Smooth muscle cell (in vitro differentiated cells): ENCODE measurements at regions not wholly inside any gene's neighbourhood (a gene's known extent, or its start where the extent isn't known, plus 50 kb on each side); places are given as distances from the start of the nearest gene placed in this dataset.

ENCODE experiments used
- DNase-seq: peaks from one replicate; lab custom pipeline; 2025; ENCODE audit not compliant: unreplicated experiment; lab: John Stamatoyannopoulos, UW
- H2AFZ ChIP-seq: fragments of 200-600 bp; sonication (generic); 2 replicates; pipeline ENCODE4 v1.6.0; 2016; ENCODE audit warnings: antibody characterized with exemption, low read depth, mild to moderate bottlenecking
- H3F3A ChIP-seq: fragments of 200-600 bp; sonication (generic); 2 replicates; pipeline ENCODE4 v1.6.0; 2017; ENCODE audit warnings: antibody characterized with exemption, low read depth
- H3K27ac ChIP-seq: fragments of 200-600 bp; sonication (generic); 2 replicates; pipeline ENCODE4 v1.5.1; 2016; ENCODE audit warnings: low read depth, mild to moderate bottlenecking
- H3K27me3 ChIP-seq: fragments of 200-600 bp; sonication (generic); 2 replicates; pipeline ENCODE4 v1.6.1; 2016; ENCODE audit warnings: low read depth, mild to moderate bottlenecking
- H3K36me3 ChIP-seq: fragments of 200-600 bp; sonication (generic); 2 replicates; pipeline ENCODE4 v1.5.1; 2016; ENCODE audit warnings: low read depth
- H3K4me1 ChIP-seq: fragments of 200-600 bp; sonication (generic); 2 replicates; pipeline ENCODE4 v1.5.1; 2016; ENCODE audit warnings: low read depth
- H3K4me2 ChIP-seq: fragments of 200-600 bp; sonication (generic); 2 replicates; pipeline ENCODE4 v1.6.0; 2016; ENCODE audit warnings: mild to moderate bottlenecking
- H3K4me3 ChIP-seq: fragments of 200-600 bp; sonication (generic); 2 replicates; pipeline ENCODE4 v1.5.1; 2016; ENCODE audit warnings: mild to moderate bottlenecking
- H3K79me2 ChIP-seq: fragments of 200-600 bp; sonication (generic); 2 replicates; pipeline ENCODE4 v1.6.0; 2016; ENCODE audit warnings: low read depth, mild to moderate bottlenecking
- H3K9ac ChIP-seq: fragments of 200-600 bp; sonication (generic); 2 replicates; pipeline ENCODE4 v1.6.0; 2016; ENCODE audit warnings: low read depth
- H3K9me3 ChIP-seq: fragments of 200-600 bp; sonication (generic); replicated peaks from 2 replicates; pipeline ENCODE4 v1.5.1; 2016; ENCODE audit warnings: low read depth
- H4K20me1 ChIP-seq: fragments of 200-600 bp; sonication (generic); 2 replicates; pipeline ENCODE4 v1.6.0; 2016; ENCODE audit warnings: low read depth
- CTCF ChIP-seq: fragments of 200-600 bp; sonication (generic); IDR thresholded peaks from 2 replicates; pipeline ENCODE4 v1.5.1; 2017; ENCODE audit warnings: borderline replicate concordance, mild to moderate bottlenecking, antibody characterized with exemption; ENCODE audit not compliant: insufficient read depth, poor library complexity, severe bottlenecking
- WGBS: methylation state at CpG from one replicate; pipeline ENCODE4 v1.1.7; 2016; ENCODE audit warnings: low lambda C conversion rate; 5-methylcytosine and 5-hydroxymethylcytosine counted together

- DNase-seq: no peak
- no peak overlapping the region for H3K4me2 ChIP-seq
- H3F3A ChIP-seq: no peaks in the 10 kb centered on the region
- peak overlapping the region; percentile 42 for H3K9ac ChIP-seq
- no peak overlapping the region for H3K4me3 ChIP-seq
- peaks cover 23% of the 10 kb centered on the region for H3K27me3 ChIP-seq
- H3K36me3 ChIP-seq: no peaks in the 10 kb centered on the region
- H2AFZ ChIP-seq: no peak overlapping the region
- no peak for TF ChIP-seq CTCF
- no peaks in the 10 kb centered on the region for H3K9me3 ChIP-seq
- H4K20me1 ChIP-seq: no peaks in the 10 kb centered on the region
- no peak overlapping the region for H3K27ac ChIP-seq
- H3K4me1 ChIP-seq: no peaks in the 10 kb centered on the region
- 74% methylated on average over 2 of the region's 2 CpGs for WGBS
- H3K79me2 ChIP-seq: no peaks in the 10 kb centered on the region
Measured at GRCh38 chr3:190738636-190739155, 123.8 kb downstream of the GMNC start.

- Histone ChIP-seq H3K4me1 (no peaks in the 10 kb centered on the region), H4K20me1 (no peaks in the 10 kb centered on the region), H3K27ac (no peak overlapping the region), H3K4me2 (no peak overlapping the region), H3K9me3 (no peaks in the 10 kb centered on the region), H3K9ac (no peak overlapping the region), H2AFZ (no peak overlapping the region), H3K36me3 (no peaks in the 10 kb centered on the region), H3F3A (no peaks in the 10 kb centered on the region), H3K4me3 (no peak overlapping the region), H3K79me2 (no peaks in the 10 kb centered on the region), H3K27me3 (peaks cover 23% of the 10 kb centered on the region)
- 92% methylated on average over 4 of the region's 4 CpGs for WGBS
- TF ChIP-seq CTCF: no peak
- no peak for DNase-seq
Measured at GRCh38 chr3:190737446-190737845, 125.0 kb downstream of the GMNC start.

- no peaks in the 10 kb centered on the region for H3K4me1 ChIP-seq
- H3K9me3 ChIP-seq: no peaks in the 10 kb centered on the region
- WGBS: 86% methylated on average over 2 of the region's 2 CpGs
- no peak for DNase-seq
- no peaks in the 10 kb centered on the region for H3K79me2 ChIP-seq
- H3F3A ChIP-seq: no peaks in the 10 kb centered on the region
- peaks cover 16% of the 10 kb centered on the region for H3K27me3 ChIP-seq
- H3K4me2 ChIP-seq: no peak overlapping the region
- no peaks in the 10 kb centered on the region for H4K20me1 ChIP-seq
- no peaks in the 10 kb centered on the region for H3K36me3 ChIP-seq
- H3K4me3 ChIP-seq: no peak overlapping the region
- no peak overlapping the region for H3K9ac ChIP-seq
- H3K27ac ChIP-seq: no peak overlapping the region
- no peak for TF ChIP-seq CTCF
- no peak overlapping the region for H2AFZ ChIP-seq
Measured at GRCh38 chr3:190734490-190734889, 128.0 kb downstream of the GMNC start.

- Histone ChIP-seq H3K27ac (no peak overlapping the region), H3K27me3 (peaks cover 16% of the 10 kb centered on the region), H4K20me1 (no peaks in the 10 kb centered on the region), H3K79me2 (no peaks in the 10 kb centered on the region), H3K9me3 (no peaks in the 10 kb centered on the region), H2AFZ (no peak overlapping the region), H3K36me3 (no peaks in the 10 kb centered on the region), H3K4me2 (no peak overlapping the region), H3K4me1 (no peaks in the 10 kb centered on the region), H3F3A (no peaks in the 10 kb centered on the region), H3K9ac (no peak overlapping the region), H3K4me3 (no peak overlapping the region)
- 96% methylated on average over 1 of the region's 1 CpG for WGBS
- no peak for DNase-seq
- TF ChIP-seq CTCF: no peak
Measured at GRCh38 chr3:190733591-190734146, 128.8 kb downstream of the GMNC start.
